ENCODE measurements at regions not wholly inside any gene's neighbourhood (a gene's known extent, or its start where the extent isn't known, plus 50 kb on each side); places are given as distances from the start of the nearest gene placed in this dataset.
A peak's percentile ranks its signal among the peaks of the same experiment; 100 is the strongest.

DNA sequence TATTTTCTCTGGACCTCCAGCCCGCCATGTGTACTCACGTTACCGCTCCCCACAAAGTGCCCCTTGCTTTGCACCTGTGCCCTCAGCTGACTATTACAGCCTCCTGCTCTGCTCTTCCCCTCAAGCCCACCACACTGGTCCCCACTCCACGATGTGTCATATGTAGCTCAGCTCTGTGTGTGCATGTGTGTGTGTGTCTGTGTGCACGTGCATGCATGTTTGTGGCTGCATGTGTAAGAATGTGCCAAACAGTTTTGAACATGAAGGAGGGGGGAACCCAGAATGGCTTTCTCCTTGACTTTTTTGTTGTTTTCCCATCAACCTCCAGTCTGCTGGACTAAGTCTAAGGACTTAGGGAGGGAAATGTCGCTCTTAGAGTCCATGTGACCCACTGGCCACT is 54.8 kb upstream of the BTRC start:
- no peak for DNase-seq

DNA sequence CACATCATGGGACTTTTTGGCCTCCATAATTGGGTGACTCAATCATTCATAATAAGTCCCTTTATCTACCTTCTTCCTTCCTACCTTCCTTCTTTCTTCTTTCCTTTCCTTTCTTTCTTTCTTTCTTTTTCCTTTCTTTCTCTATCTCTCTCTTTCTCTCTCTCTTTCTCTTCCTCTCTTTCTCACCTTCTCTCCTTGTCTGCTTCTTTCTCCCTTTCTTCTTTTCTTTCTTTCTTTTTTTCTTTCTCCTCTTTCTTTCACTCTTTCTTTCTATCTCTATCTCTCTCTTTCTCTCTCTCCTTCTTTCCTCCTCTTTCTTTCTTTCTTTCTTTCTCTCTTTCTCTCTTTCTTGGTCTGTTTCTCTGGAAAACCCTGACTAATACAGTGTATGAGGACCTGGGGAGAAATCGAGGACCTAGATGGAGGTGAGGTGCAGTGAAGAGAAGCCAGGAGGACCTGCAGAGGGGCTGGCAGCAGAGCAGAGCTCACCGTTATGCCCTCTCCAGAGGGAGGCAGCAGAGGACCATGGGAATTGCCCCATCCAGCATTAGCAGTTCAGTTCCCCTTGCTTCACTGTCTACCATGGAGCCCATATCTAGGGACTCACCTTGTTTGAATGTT is 52.7 kb upstream of the BTRC start:
- peak; percentile 33 for DNase-seq

DNA sequence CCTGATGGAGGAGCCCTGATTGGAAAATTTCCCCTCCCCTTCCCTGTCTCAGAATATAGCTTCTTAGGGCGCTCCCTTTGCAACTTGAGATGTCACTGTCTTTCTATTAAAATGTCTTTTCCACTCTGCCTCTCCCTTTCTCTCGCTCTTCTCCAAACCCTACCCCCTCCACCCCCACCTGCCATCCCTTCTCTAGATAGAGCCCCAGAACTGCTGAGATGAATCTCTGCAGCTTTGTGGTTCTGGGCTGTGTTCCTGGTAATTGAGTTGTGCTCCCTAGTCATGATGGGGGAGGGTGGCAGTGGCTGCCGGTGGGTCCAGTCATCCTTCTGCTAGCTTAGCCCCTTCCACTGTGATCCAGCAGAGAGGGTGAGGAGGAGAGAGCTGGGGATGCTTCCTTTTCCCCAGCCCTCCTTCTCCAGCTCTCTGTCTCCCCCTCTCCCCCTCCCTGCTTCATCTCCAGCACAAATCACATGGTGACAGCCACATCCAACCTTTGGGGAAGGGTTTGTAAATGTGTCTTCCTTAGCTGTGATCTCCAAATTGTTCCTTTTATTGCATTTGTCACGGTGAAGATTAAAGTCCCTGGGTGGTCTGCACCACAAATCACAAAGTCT is 50.8 kb upstream of the BTRC start:
- DNase-seq, result no peak

Data from NCI-H1105 (cell line).